Stimulated activated naive CD4-positive, alpha-beta T cell treated with Interleukin-2 at 50 U/mL for 16 hours (primary cell): ENCODE measurements at regions not wholly inside any gene's neighbourhood (a gene's known extent, or its start where the extent isn't known, plus 50 kb on each side); places are given as distances from the start of the nearest gene placed in this dataset.

Experiments used
- DNase-seq: peaks from one replicate; lab custom pipeline; 2025; lab: John Stamatoyannopoulos, UW

GRCh38 chr13:74406420-74406819, 272.2 kb upstream of the KLF12 start:
- DNase-seq, result no peak

- DNase-seq, result no peak
These were observed 264.4 kb upstream of the KLF12 start for GRCh38 chr13:74398599-74398998.

GRCh38 chr13:74389056-74389455, 254.9 kb upstream of the KLF12 start:
- DNase-seq, result no peak

GRCh38 chr13:74388626-74389025, 254.4 kb upstream of the KLF12 start:
- no peak for DNase-seq

GRCh38 chr13:74372511-74372910, 238.3 kb upstream of the KLF12 start:
- DNase-seq, result no peak

GRCh38 chr13:74367193-74367592, 233.0 kb upstream of the KLF12 start:
- DNase-seq, result no peak

- no peak for DNase-seq
These were observed 227.1 kb upstream of the KLF12 start for GRCh38 chr13:74361274-74361673.

GRCh38 chr13:74346960-74347359, 212.8 kb upstream of the KLF12 start:
- DNase-seq, result no peak

GRCh38 chr13:74338341-74338740, 204.1 kb upstream of the KLF12 start:
- no peak for DNase-seq

- no peak for DNase-seq
These were observed 202.3 kb upstream of the KLF12 start for GRCh38 chr13:74336546-74336945.

GRCh38 chr13:74335370-74335769, 201.2 kb upstream of the KLF12 start:
- DNase-seq, result no peak

GRCh38 chr13:74329962-74330361, 195.8 kb upstream of the KLF12 start:
- no peak for DNase-seq

- no peak for DNase-seq
These were observed 190.9 kb upstream of the KLF12 start for GRCh38 chr13:74325106-74325505.

- no peak for DNase-seq
These were observed 190.1 kb upstream of the KLF12 start for GRCh38 chr13:74324338-74324737.

GRCh38 chr13:74322562-74322961, 188.4 kb upstream of the KLF12 start:
- no peak for DNase-seq

GRCh38 chr13:74320282-74320681, 186.1 kb upstream of the KLF12 start:
- no peak for DNase-seq

GRCh38 chr13:74316547-74316946, 182.3 kb upstream of the KLF12 start:
- DNase-seq, result no peak

GRCh38 chr13:74306496-74306895, 172.3 kb upstream of the KLF12 start:
- DNase-seq, result no peak

- no peak for DNase-seq
These were observed 171.7 kb upstream of the KLF12 start for GRCh38 chr13:74305876-74306275.

GRCh38 chr13:74301258-74301935, 167.2 kb upstream of the KLF12 start:
- DNase-seq, result no peak

- no peak for DNase-seq
These were observed 166.0 kb upstream of the KLF12 start for GRCh38 chr13:74300162-74300561.

- DNase-seq, result no peak
These were observed 165.5 kb upstream of the KLF12 start for GRCh38 chr13:74299721-74300120.

GRCh38 chr13:74298923-74299322, 164.7 kb upstream of the KLF12 start:
- no peak for DNase-seq
